ENCODE measurements at regions not wholly inside any gene's neighbourhood (a gene's known extent, or its start where the extent isn't known, plus 50 kb on each side); places are given as distances from the start of the nearest gene placed in this dataset.

DNA sequence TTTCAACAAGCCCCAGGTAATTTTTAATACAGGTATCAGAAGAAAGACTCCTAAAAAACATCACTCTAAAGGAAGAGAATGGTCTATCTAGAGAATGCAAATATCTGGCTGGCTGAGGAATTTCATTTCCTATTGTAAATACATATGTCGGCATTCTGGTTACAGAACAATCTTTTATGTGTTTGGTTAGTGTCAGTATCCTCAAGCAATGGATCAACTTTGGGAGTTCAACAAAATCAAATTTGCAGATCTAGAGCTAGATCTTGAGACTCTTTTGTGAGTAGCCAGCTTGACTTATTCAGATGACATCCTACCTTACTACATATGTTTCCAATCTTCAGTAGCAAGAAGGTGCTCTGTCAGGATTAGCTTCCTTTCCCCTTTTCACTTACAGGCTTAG, 145.1 kb downstream of the BTC start:
- no peak for TF ChIP-seq CTCF (IDR thresholded peaks at IDR 0.05)
- TF ChIP-seq POLR2A (IDR thresholded peaks at IDR 0.05) = no peak
